Endothelial cell (in vitro differentiated cells): ENCODE measurements at regions not wholly inside any gene's neighbourhood (a gene's known extent, or its start where the extent isn't known, plus 50 kb on each side); places are given as distances from the start of the nearest gene placed in this dataset.
"Not testable (repeated sequence)": the region's sequence is repeated elsewhere in the genome, so short reads cannot be mapped to it uniquely, and the experiment has no call there.

Source experiments
- DNase-seq: peaks from one replicate; pipeline ENCODE4 v3.0.0; 2021; ENCODE audit warnings: low spot score
- H3K27ac Mint-ChIP-seq: one replicate; pipeline ENCODE4 v1.8.0; 2021; ENCODE audit warnings: mixed read lengths, inconsistent platforms; ENCODE audit not compliant: unreplicated experiment
- H3K27me3 Mint-ChIP-seq: one replicate; pipeline ENCODE4 v1.8.0; 2021; ENCODE audit warnings: mild to moderate bottlenecking, moderate library complexity, mixed read lengths, inconsistent platforms; ENCODE audit not compliant: unreplicated experiment
- H3K36me3 Mint-ChIP-seq: one replicate; pipeline ENCODE4 v1.8.0; 2021; ENCODE audit warnings: mild to moderate bottlenecking, low read depth, mixed read lengths, inconsistent platforms; ENCODE audit not compliant: unreplicated experiment
- H3K4me1 Mint-ChIP-seq: one replicate; pipeline ENCODE4 v1.8.0; 2021; ENCODE audit warnings: mild to moderate bottlenecking, mixed read lengths, inconsistent platforms; ENCODE audit not compliant: unreplicated experiment
- H3K4me3 Mint-ChIP-seq: one replicate; pipeline ENCODE4 v1.8.0; 2021; ENCODE audit warnings: mild to moderate bottlenecking, mixed read lengths, inconsistent platforms; ENCODE audit not compliant: unreplicated experiment
- H3K9me3 Mint-ChIP-seq: one replicate; pipeline ENCODE4 v1.8.0; 2021; ENCODE audit warnings: mixed read lengths, inconsistent platforms; ENCODE audit not compliant: unreplicated experiment
- CTCF ChIP-seq: fragments of 200-600 bp; sonication (generic); IDR thresholded peaks from one replicate; pipeline ENCODE4 v1.5.0; 2021; ENCODE audit warnings: antibody characterized with exemption; ENCODE audit not compliant: unreplicated experiment

GRCh38 chr10:120229641-120230040, 227.4 kb upstream of the PLPP4 start:
- no peak for TF ChIP-seq CTCF
- DNase-seq = no peak
- Mint-ChIP-seq H3K27me3 (peaks cover 5% of the 10 kb centered on the region), H3K36me3 (no peaks in the 10 kb centered on the region), H3K4me3 (no peak overlapping the region), H3K27ac (no peak overlapping the region), H3K4me1 (no peaks in the 10 kb centered on the region), H3K9me3 (no peaks in the 10 kb centered on the region)

- H3K36me3 Mint-ChIP-seq, DNase-seq, H3K4me3 Mint-ChIP-seq, H3K4me1 Mint-ChIP-seq, H3K9me3 Mint-ChIP-seq, H3K27me3 Mint-ChIP-seq, H3K27ac Mint-ChIP-seq: not testable (repeated sequence)
Observed at GRCh38 chr10:120239695-120240094, 217.3 kb upstream of the PLPP4 start.

DNA sequence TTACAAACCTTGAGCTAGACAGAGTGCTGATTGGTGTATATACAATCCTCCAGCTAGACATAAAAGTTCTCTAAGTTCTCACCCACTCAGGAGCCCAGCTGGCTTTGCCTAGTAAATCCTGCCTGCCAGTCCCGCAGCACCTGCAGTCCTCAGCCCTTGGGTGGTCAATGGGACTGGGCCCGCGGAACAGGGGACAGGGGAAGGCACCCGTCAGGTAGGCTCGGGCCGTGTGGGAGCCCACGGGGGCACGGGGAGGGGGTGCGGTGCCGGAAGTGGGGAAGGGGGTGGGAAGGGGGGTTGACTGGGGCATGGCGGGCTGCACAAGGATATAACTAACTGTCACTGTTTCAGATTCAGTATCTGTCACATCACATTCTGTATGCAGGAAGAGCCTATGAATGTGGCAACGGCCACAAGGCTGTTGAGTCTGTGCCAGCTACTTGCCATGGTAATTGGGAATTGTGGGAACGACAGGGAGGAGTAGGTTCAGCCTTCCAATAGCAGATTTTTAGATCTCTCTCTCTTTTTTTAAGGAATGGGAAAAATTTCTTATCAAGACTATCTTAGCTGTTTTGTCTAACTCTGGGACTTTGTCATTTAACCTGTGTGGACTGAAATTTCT, 205.1 kb upstream of the PLPP4 start:
- Mint-ChIP-seq H3K4me3 (no peak overlapping the region), H3K27ac (no peak overlapping the region), H3K36me3 (no peaks in the 10 kb centered on the region), H3K9me3 (no peaks in the 10 kb centered on the region), H3K27me3 (no peaks in the 10 kb centered on the region), H3K4me1 (no peaks in the 10 kb centered on the region)
- TF ChIP-seq CTCF = no peak
- no peak for DNase-seq

DNA sequence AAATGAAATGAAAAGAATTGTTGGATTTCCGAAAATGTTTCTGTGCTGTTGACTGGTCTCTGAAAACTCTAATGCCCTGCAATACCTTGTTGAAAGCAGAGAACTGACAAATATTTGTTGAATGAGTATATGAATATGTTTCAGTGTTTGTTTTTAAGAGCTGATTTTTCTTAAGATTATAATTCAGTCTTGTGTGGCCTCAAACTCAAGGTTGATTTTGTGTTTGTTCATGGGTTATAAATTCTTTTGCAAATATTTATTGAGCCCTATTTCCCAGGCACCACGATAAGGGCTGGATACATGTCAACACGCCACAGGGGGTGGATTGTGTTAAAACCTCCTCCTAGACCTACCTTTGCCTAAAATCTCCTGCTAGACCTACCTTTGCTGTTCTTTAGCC, 203.9 kb upstream of the PLPP4 start:
- Mint-ChIP-seq H3K4me3 (no peak overlapping the region), H3K9me3 (no peaks in the 10 kb centered on the region), H3K36me3 (no peaks in the 10 kb centered on the region), H3K4me1 (no peaks in the 10 kb centered on the region), H3K27me3 (no peaks in the 10 kb centered on the region), H3K27ac (no peak overlapping the region)
- TF ChIP-seq CTCF = no peak
- DNase-seq = no peak

DNA sequence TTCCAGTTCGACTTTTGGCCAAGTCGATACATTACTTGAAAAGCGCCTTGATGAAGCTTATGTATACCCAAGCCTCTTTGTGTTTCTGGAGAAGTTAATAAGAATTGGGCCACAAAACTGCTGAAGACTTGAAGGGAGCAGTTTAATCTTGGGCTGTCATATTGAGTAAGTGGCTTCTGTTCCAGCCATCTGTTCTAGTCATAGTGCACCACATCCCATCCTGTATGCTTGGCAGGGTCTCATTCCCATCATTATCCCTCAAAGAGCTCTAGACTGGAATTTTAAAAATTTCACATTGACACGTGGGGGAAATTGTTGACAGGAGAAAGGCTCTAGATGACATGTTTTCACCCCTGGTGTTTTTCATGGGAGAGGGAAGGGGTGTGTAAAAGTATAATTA, 196.6 kb upstream of the PLPP4 start:
- DNase-seq = no peak
- H3K9me3 Mint-ChIP-seq = no peaks in the 10 kb centered on the region

More for the DNA sequence above, 196.6 kb upstream of the PLPP4 start:
- Mint-ChIP-seq H3K27me3 (no peaks in the 10 kb centered on the region), H3K36me3 (no peaks in the 10 kb centered on the region), H3K27ac (no peak overlapping the region), H3K4me3 (no peak overlapping the region), H3K4me1 (no peaks in the 10 kb centered on the region)
- TF ChIP-seq CTCF = no peak
